SK-N-SH (cell line): ENCODE measurements at regions not wholly inside any gene's neighbourhood (a gene's known extent, or its start where the extent isn't known, plus 50 kb on each side); places are given as distances from the start of the nearest gene placed in this dataset.

Source experiments
- CTCF ChIA-PET: fragments of 300-600, 350-600 bp; formaldehyde crosslinking; extraction: SDS; loops from one replicate; lab custom pipeline; 2021; lab: Yijun Ruan, JAX
- POLR2A ChIA-PET: fragments of 350-600 bp; sonication (Branson Sonifier 250); formaldehyde crosslinking; extraction: SDS; loops from one replicate; lab custom pipeline; 2020; ENCODE audit warnings: antibody characterized with exemption, inconsistent platforms; lab: Yijun Ruan, JAX
- DNase-seq: peaks from one replicate; pipeline ENCODE4 v3.0.0; 2012
- H2AFZ ChIP-seq: fragments of 200-600 bp; sonication (generic); 2 replicates; pipeline ENCODE4 v1.8.1; 2016; ENCODE audit warnings: antibody characterized with exemption, mild to moderate bottlenecking, low read depth
- H3F3A ChIP-seq: fragments of 200-600 bp; sonication (generic); replicated peaks from 2 replicates; pipeline ENCODE3; 2016; ENCODE audit warnings: antibody characterized with exemption, mild to moderate bottlenecking; ENCODE audit not compliant: insufficient read depth
- H3K27ac ChIP-seq, 2 experiments: fragments of 200-500 bp in 1 of 2; fragments of 200-600 bp in 1 of 2; sonication (Bioruptor generic) in 1 of 2; sonication (generic), shearing (Covaris generic) in 1 of 2; 2 replicates each; pipeline versions ENCODE4 v1.5.1 to v1.6.1; 2014 to 2016; ENCODE audit warnings: low read depth in 2 of 2, inconsistent platforms in 1 of 2, low read length in 1 of 2, mild to moderate bottlenecking in 1 of 2, mixed read lengths in 1 of 2
- H3K27me3 ChIP-seq: fragments of 200-600 bp; sonication (generic), shearing (Covaris generic); 2 replicates; pipeline ENCODE4 v1.6.1; 2016; ENCODE audit warnings: mixed run types; ENCODE audit not compliant: insufficient read depth
- H3K36me3 ChIP-seq, 2 experiments: fragments of 200-500 bp in 1 of 2; fragments of 200-600 bp in 1 of 2; sonication (Bioruptor generic) in 1 of 2; sonication (generic) in 1 of 2; replicated peaks in 1 of 2; 2 replicates each; pipeline versions ENCODE3 to v1.5.1; 2014 to 2016; ENCODE audit warnings: low read length in 1 of 2, mild to moderate bottlenecking in 1 of 2; ENCODE audit not compliant: insufficient read depth in 2 of 2, control insufficient read depth in 1 of 2
- H3K4me1 ChIP-seq, 2 experiments: fragments of 200-500 bp in 1 of 2; fragments of 200-600 bp in 1 of 2; sonication (Bioruptor generic) in 1 of 2; sonication (generic), shearing (Covaris generic) in 1 of 2; 2 replicates each; pipeline versions ENCODE4 v1.5.1 to v1.6.1; 2014 to 2016; ENCODE audit warnings: low read depth in 1 of 2, low read length in 1 of 2, mixed run types in 1 of 2; ENCODE audit not compliant: insufficient read depth in 2 of 2, control insufficient read depth in 1 of 2
- H3K4me2 ChIP-seq: fragments of 200-600 bp; sonication (generic), shearing (Covaris generic); 2 replicates; pipeline ENCODE4 v1.6.1; 2017; ENCODE audit warnings: mixed run types
- H3K4me3 ChIP-seq, 2 experiments: fragments of 200-500 bp in 1 of 2; fragments of 200-600 bp in 1 of 2; sonication (Bioruptor generic) in 1 of 2; sonication (generic), shearing (Covaris generic) in 1 of 2; 2 replicates each; pipeline versions ENCODE4 v1.5.1 to v1.8.1; 2014 to 2016; ENCODE audit warnings: low read depth in 2 of 2, inconsistent platforms in 1 of 2, low read length in 1 of 2, mild to moderate bottlenecking in 1 of 2, mixed read lengths in 1 of 2, moderate library complexity in 1 of 2
- H3K79me2 ChIP-seq: fragments of 200-600 bp; sonication (generic); 2 replicates; pipeline ENCODE4 v1.8.1; 2017; ENCODE audit warnings: mild to moderate bottlenecking; ENCODE audit not compliant: insufficient read depth
- H3K9ac ChIP-seq: fragments of 200-600 bp; sonication (generic); 2 replicates; pipeline ENCODE4 v1.6.1; 2017; ENCODE audit warnings: mixed run types
- H3K9me2 ChIP-seq: fragments of 200-600 bp; sonication (generic); 2 replicates; pipeline ENCODE4 v1.6.1; 2017; ENCODE audit warnings: mixed run types
- H3K9me3 ChIP-seq: fragments of 200-600 bp; sonication (generic); 2 replicates; pipeline ENCODE4 v1.6.1; 2017; ENCODE audit warnings: mixed run types, mild to moderate bottlenecking, moderate library complexity
- H4K20me1 ChIP-seq: fragments of 200-600 bp; sonication (generic); 2 replicates; pipeline ENCODE4 v1.6.1; 2017; ENCODE audit warnings: mild to moderate bottlenecking, mixed run types; ENCODE audit not compliant: insufficient read depth
- CTCF ChIP-seq: fragments of 200-600 bp; sonication (generic); IDR thresholded peaks from 2 replicates; pipeline ENCODE4 v1.6.1; 2017; ENCODE audit warnings: antibody characterized with exemption, mild to moderate bottlenecking, moderate library complexity
- EP300 ChIP-seq, 2 experiments: IDR thresholded peaks; 2 replicates each; pipeline versions ENCODE4 v1.4.0 to v1.6.1; 2012; ENCODE audit warnings: borderline replicate concordance in 1 of 2, low read depth in 1 of 2, low read length in 1 of 2
- GABPA ChIP-seq: IDR thresholded peaks from 2 replicates; pipeline ENCODE4 v1.4.0; 2012; ENCODE audit warnings: low read depth, mild to moderate bottlenecking
- GATA2 ChIP-seq: sonication (generic); formaldehyde crosslinking; IDR thresholded peaks from 2 replicates; pipeline ENCODE4 v1.5.0; 2020; ENCODE audit warnings: mild to moderate bottlenecking, missing genetic modification reagents
- IRF3 ChIP-seq: fragments of 150-350 bp; IDR thresholded peaks from 2 replicates; pipeline ENCODE4 v1.6.1; 2016; ENCODE audit warnings: mild to moderate bottlenecking, low read depth, low read length
- JUND ChIP-seq: IDR thresholded peaks from 2 replicates; pipeline ENCODE4 v1.4.0; 2012
- MAX ChIP-seq: IDR thresholded peaks from 2 replicates; pipeline ENCODE4 v1.4.0; 2012; ENCODE audit warnings: low read depth
- MEF2A ChIP-seq: IDR thresholded peaks from 2 replicates; pipeline ENCODE4 v1.4.0; 2012; ENCODE audit warnings: low read depth, borderline replicate concordance
- NRF1 ChIP-seq: IDR thresholded peaks from 2 replicates; pipeline ENCODE4 v1.6.1; 2012; ENCODE audit warnings: low read depth, mild to moderate bottlenecking, low read length
- POLR2AphosphoS5 ChIP-seq: IDR thresholded peaks from 2 replicates; pipeline ENCODE4 v1.6.1; 2012; ENCODE audit warnings: low read depth, low read length
- RAD21 ChIP-seq: IDR thresholded peaks from 2 replicates; pipeline ENCODE4 v1.6.1; 2012; ENCODE audit warnings: mild to moderate bottlenecking, low read length
- RFX5 ChIP-seq: IDR thresholded peaks from 2 replicates; pipeline ENCODE4 v1.6.1; 2012; ENCODE audit warnings: mild to moderate bottlenecking, improper control_type of control experiment, low read length
- TAF1 ChIP-seq: IDR thresholded peaks from 2 replicates; pipeline ENCODE4 v1.6.1; 2012; ENCODE audit warnings: low read depth, mild to moderate bottlenecking, low read length, moderate library complexity, borderline replicate concordance
- TCF12 ChIP-seq: IDR thresholded peaks from 2 replicates; pipeline ENCODE4 v1.4.0; 2012
- TEAD4 ChIP-seq: IDR thresholded peaks from 2 replicates; pipeline ENCODE4 v1.4.0; 2012; ENCODE audit warnings: mild to moderate bottlenecking, borderline replicate concordance; ENCODE audit not compliant: insufficient read depth
- USF1 ChIP-seq: IDR thresholded peaks from 2 replicates; pipeline ENCODE4 v1.4.0; 2012; ENCODE audit warnings: low read depth, borderline replicate concordance
- YY1 ChIP-seq: IDR thresholded peaks from 2 replicates; pipeline ENCODE4 v1.4.0; 2012; ENCODE audit warnings: low read depth, mild to moderate bottlenecking
- ZBTB33 ChIP-seq: IDR thresholded peaks from 2 replicates; pipeline ENCODE4 v1.4.0; 2012; ENCODE audit warnings: low read depth, borderline replicate concordance
- WGBS: methylation state at CpG from one replicate; pipeline ENCODE4 v1.1.6; 2017; ENCODE audit warnings: low lambda C conversion rate; 5-methylcytosine and 5-hydroxymethylcytosine counted together
- TF ChIP-seq, protein P1 (sequence below): fragments of 150-350 bp; IDR thresholded peaks from 2 replicates; pipeline ENCODE4 v1.6.1; 2017; ENCODE audit warnings: antibody characterized with exemption, low read length, low read depth, borderline replicate concordance
- TF ChIP-seq, protein P2 (sequence below): IDR thresholded peaks from 2 replicates; pipeline ENCODE4; 2012

DNA sequence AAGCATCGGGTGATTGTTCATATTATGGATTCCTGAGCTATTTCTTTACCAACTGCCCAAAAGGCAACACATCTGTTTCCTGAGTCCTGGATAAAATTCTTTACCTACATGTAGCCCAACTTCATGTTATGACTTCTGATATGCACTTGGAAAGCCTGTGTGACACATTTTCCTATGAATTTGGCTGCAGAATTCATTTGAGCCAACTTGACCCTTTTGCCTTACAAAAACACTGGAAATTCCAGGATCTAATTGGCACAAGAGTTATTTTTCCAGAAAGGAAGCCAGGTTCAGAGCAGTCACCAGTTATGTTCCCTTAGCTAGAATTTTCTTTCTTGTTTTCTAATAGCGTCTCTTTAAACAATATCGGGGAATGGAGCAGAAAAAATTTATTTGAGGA, 202.5 kb upstream of the LRIG3 start:
- Histone ChIP-seq H3K79me2 (no peaks in the 10 kb centered on the region), H3K27ac (no peak overlapping the region), H3F3A (no peaks in the 10 kb centered on the region), H3K4me2 (no peak overlapping the region), H3K9me2 (no peaks in the 10 kb centered on the region), H3K4me3 (no peak overlapping the region), H3K9me3 (no peaks in the 10 kb centered on the region), H3K9ac (no peak overlapping the region), H4K20me1 (no peaks in the 10 kb centered on the region), H3K27me3 (peaks cover 9% of the 10 kb centered on the region; the same call in 1 of the 2 replicates), H2AFZ (no peak overlapping the region), H3K36me3 (no peaks in the 10 kb centered on the region), H3K4me1 (no peaks in the 10 kb centered on the region)
- CTCF ChIA-PET, result interaction anchor here (1.1 kb wide), 1 partner anchor 42 kb away, joined by 3 read pairs; no protein-coding TSS in a partner anchor
- no peak for DNase-seq
- POLR2A ChIA-PET, result no interaction called here
- WGBS, result 8% methylated on average over 3 of the region's 3 CpGs
- TF ChIP-seq MAX, result no peak
- TF ChIP-seq, protein P1, sequence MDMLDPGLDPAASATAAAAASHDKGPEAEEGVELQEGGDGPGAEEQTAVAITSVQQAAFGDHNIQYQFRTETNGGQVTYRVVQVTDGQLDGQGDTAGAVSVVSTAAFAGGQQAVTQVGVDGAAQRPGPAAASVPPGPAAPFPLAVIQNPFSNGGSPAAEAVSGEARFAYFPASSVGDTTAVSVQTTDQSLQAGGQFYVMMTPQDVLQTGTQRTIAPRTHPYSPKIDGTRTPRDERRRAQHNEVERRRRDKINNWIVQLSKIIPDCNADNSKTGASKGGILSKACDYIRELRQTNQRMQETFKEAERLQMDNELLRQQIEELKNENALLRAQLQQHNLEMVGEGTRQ, result no peak
- no peak for TF ChIP-seq EP300 (IDR thresholded peaks at IDR 0.05; ENCODE audit: borderline replicate concordance in 1 of 2, low read depth in 1 of 2, low read length in 1 of 2)
- TF ChIP-seq, protein P2, sequence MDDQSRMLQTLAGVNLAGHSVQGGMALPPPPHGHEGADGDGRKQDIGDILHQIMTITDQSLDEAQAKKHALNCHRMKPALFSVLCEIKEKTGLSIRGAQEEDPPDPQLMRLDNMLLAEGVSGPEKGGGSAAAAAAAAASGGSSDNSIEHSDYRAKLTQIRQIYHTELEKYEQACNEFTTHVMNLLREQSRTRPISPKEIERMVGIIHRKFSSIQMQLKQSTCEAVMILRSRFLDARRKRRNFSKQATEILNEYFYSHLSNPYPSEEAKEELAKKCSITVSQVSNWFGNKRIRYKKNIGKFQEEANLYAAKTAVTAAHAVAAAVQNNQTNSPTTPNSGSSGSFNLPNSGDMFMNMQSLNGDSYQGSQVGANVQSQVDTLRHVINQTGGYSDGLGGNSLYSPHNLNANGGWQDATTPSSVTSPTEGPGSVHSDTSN, result no peak
- no peak for TF ChIP-seq USF1
- no peak for TF ChIP-seq RAD21
- no peak for TF ChIP-seq RFX5
- TF ChIP-seq ZBTB33, result no peak
- no peak for TF ChIP-seq IRF3
- no peak for TF ChIP-seq MEF2A
- no peak for TF ChIP-seq POLR2AphosphoS5
- no peak for TF ChIP-seq TCF12
- no peak for TF ChIP-seq TAF1
- TF ChIP-seq TEAD4, result no peak
- no peak for TF ChIP-seq GABPA
- no peak for TF ChIP-seq JUND
- no peak for TF ChIP-seq GATA2 (CRISPR knock-in tag)
- no peak for TF ChIP-seq YY1
- TF ChIP-seq CTCF, result no peak
- no peak for TF ChIP-seq NRF1
